ENCODE measurements at regions not wholly inside any gene's neighbourhood (a gene's known extent, or its start where the extent isn't known, plus 50 kb on each side); places are given as distances from the start of the nearest gene placed in this dataset.

GRCh38 chr1:218686258-218686657 lies 341.1 kb downstream of the TGFB2 start:
- POLR2A ChIA-PET = no interaction called here
- H3K4me3 Mint-ChIP-seq = no peak overlapping the region

GRCh38 chr1:218686761-218687160 lies 341.6 kb downstream of the TGFB2 start:
- Mint-ChIP-seq H3K4me1 (ENCODE audit: low read depth) (no peaks in the 10 kb centered on the region), H3K9me3 (no peaks in the 10 kb centered on the region), H3K27ac (no peak overlapping the region), H3K27me3 (no peaks in the 10 kb centered on the region), H3K36me3 (ENCODE audit: low read depth) (no peaks in the 10 kb centered on the region), H3K4me3 (no peak overlapping the region)
- TF ChIP-seq CTCF (IDR thresholded peaks at IDR 0.05) = no peak
- ChIA-PET POLR2A (no interaction called here), CTCF (no interaction called here)
- intact Hi-C loops (cut with micrococcal nuclease) = no loop called here
- DNase-seq (no peak), ATAC-seq (no peak)

More at GRCh38 chr1:218686258-218686657, 341.1 kb downstream of the TGFB2 start:
- ATAC-seq = no peak
- no peaks in the 10 kb centered on the region for H3K9me3 Mint-ChIP-seq
- H3K4me1 Mint-ChIP-seq (ENCODE audit: low read depth) = no peaks in the 10 kb centered on the region
- intact Hi-C loops (cut with micrococcal nuclease) = no loop called here
- CTCF ChIA-PET = no interaction called here
- no peaks in the 10 kb centered on the region for H3K36me3 Mint-ChIP-seq (ENCODE audit: low read depth)
- no peak for DNase-seq
- H3K27me3 Mint-ChIP-seq = no peaks in the 10 kb centered on the region
- TF ChIP-seq CTCF (IDR thresholded peaks at IDR 0.05) = no peak
- no peak overlapping the region for H3K27ac Mint-ChIP-seq

GRCh38 chr1:218692808-218693207 lies 347.7 kb downstream of the TGFB2 start:
- CTCF ChIA-PET = no interaction called here
- intact Hi-C loops (cut with micrococcal nuclease) = no loop called here

GRCh38 chr1:218693599-218693998 lies 348.5 kb downstream of the TGFB2 start:
- Mint-ChIP-seq H3K27ac (no peak overlapping the region), H3K36me3 (ENCODE audit: low read depth) (no peaks in the 10 kb centered on the region), H3K27me3 (no peaks in the 10 kb centered on the region), H3K4me3 (no peak overlapping the region), H3K9me3 (peaks cover 2% of the 10 kb centered on the region), H3K4me1 (ENCODE audit: low read depth) (no peaks in the 10 kb centered on the region)
- no peak for TF ChIP-seq CTCF (IDR thresholded peaks at IDR 0.05)
- ChIA-PET POLR2A (no interaction called here), CTCF (no interaction called here)
- no peak for ATAC-seq
- intact Hi-C loops (cut with micrococcal nuclease) = no loop called here
- no peak for DNase-seq

More at GRCh38 chr1:218692808-218693207, 347.7 kb downstream of the TGFB2 start:
- Mint-ChIP-seq H3K4me1 (ENCODE audit: low read depth) (no peaks in the 10 kb centered on the region), H3K4me3 (no peak overlapping the region), H3K36me3 (ENCODE audit: low read depth) (no peaks in the 10 kb centered on the region), H3K27me3 (no peaks in the 10 kb centered on the region), H3K27ac (no peak overlapping the region), H3K9me3 (peaks cover 2% of the 10 kb centered on the region)
- no peak for DNase-seq
- POLR2A ChIA-PET = no interaction called here
- ATAC-seq = no peak
- TF ChIP-seq CTCF (IDR thresholded peaks at IDR 0.05) = no peak

GRCh38 chr1:218694085-218694484 lies 348.9 kb downstream of the TGFB2 start:
- Mint-ChIP-seq H3K27ac (no peak overlapping the region), H3K36me3 (ENCODE audit: low read depth) (no peaks in the 10 kb centered on the region), H3K9me3 (peaks cover 2% of the 10 kb centered on the region), H3K27me3 (no peaks in the 10 kb centered on the region), H3K4me3 (no peak overlapping the region), H3K4me1 (ENCODE audit: low read depth) (no peaks in the 10 kb centered on the region)
- ChIA-PET POLR2A (no interaction called here), CTCF (no interaction called here)
- intact Hi-C loops (cut with micrococcal nuclease) = no loop called here
- TF ChIP-seq CTCF (IDR thresholded peaks at IDR 0.05) = no peak
- DNase-seq (no peak), ATAC-seq (no peak)

All from activated CD8-positive, alpha-beta T cell treated with anti-CD3 and anti-CD28 coated beads for 36 hours (primary cell).